ENCODE measurements at regions not wholly inside any gene's neighbourhood (a gene's known extent, or its start where the extent isn't known, plus 50 kb on each side); places are given as distances from the start of the nearest gene placed in this dataset.
A peak's percentile ranks its signal among the peaks of the same experiment; 100 is the strongest.

DNA sequence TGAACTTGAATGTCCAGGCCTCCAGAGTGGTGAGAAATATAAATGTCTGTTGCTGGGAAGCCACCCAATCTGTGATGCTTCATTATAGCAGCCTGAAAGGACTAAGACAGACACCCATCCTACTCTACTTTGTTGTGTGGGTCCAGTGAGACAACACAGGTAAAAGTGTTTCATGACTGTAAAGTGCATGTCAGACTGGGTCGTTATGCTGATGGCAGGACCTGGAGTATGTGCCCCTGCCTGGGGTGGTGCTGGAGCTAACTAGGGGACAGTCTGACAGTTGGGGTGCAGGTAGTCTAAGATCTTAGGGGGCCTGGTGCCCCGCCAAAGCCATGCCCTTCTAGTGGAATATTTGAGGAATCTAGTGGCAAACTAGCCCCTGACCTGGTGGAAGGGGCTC, 165.6 kb downstream of the TRIM29 start:
- no peak overlapping the region for H3K4me3 ChIP-seq (ENCODE audit: low read length in 2 of 2)
- no peaks in the 10 kb centered on the region for H3K27me3 ChIP-seq (ENCODE audit: insufficient read depth, low read length)
- DNase-seq, result no peak
- intact Hi-C loops (cut with micrococcal nuclease), result no loop called here
- peaks cover 0 to 4% (median 1%) of the 10 kb centered on the region in 8 donors for H3K9me3 Mint-ChIP-seq
- H3K9me3 ChIP-seq (ENCODE audit: control insufficient read depth in 1 of 2, low read length in 2 of 2), result no peaks in the 10 kb centered on the region
- no peak overlapping the region for H3K27ac ChIP-seq (ENCODE audit: low read depth, low read length)
- no peaks in the 10 kb centered on the region for H3K36me3 Mint-ChIP-seq
- no peaks in the 10 kb centered on the region for H3K36me3 ChIP-seq (ENCODE audit: insufficient read depth, low read length)
- ChIA-PET CTCF (ENCODE audit: partially characterized antibody) (no interaction called here), POLR2A (ENCODE audit: partially characterized antibody) (no interaction called here)
- no peak overlapping the region for H3K27ac Mint-ChIP-seq
- H3K4me1 Mint-ChIP-seq, result no peaks in the 10 kb centered on the region
- H3K27me3 Mint-ChIP-seq, result peaks cover 2 to 10% of the 10 kb centered on the region in 2 donors
- H3K4me3 Mint-ChIP-seq, result no peak overlapping the region
- no peaks in the 10 kb centered on the region for H3K4me1 ChIP-seq (ENCODE audit: insufficient read depth, low read length)

GRCh38 chr11:119970555-119971304, 167.2 kb downstream of the TRIM29 start:
- H3K4me3 ChIP-seq (ENCODE audit: low read length in 2 of 2), result no peak overlapping the region
- no peak overlapping the region for H3K27ac Mint-ChIP-seq
- H3K4me1 Mint-ChIP-seq, result no peaks in the 10 kb centered on the region
- no peaks in the 10 kb centered on the region for H3K27me3 ChIP-seq (ENCODE audit: insufficient read depth, low read length)
- no peaks in the 10 kb centered on the region for H3K36me3 ChIP-seq (ENCODE audit: insufficient read depth, low read length)
- no peak for DNase-seq
- peaks cover 0 to 4% (median 1%) of the 10 kb centered on the region in 8 donors for H3K9me3 Mint-ChIP-seq
- intact Hi-C loops (cut with micrococcal nuclease), result no loop called here
- no peaks in the 10 kb centered on the region for H3K9me3 ChIP-seq (ENCODE audit: control insufficient read depth in 1 of 2, low read length in 2 of 2)
- H3K4me3 Mint-ChIP-seq, result no peak overlapping the region
- H3K27ac ChIP-seq (ENCODE audit: low read depth, low read length), result no peak overlapping the region
- H3K36me3 Mint-ChIP-seq, result no peaks in the 10 kb centered on the region
- peaks cover 2 to 5% of the 10 kb centered on the region in 2 donors for H3K27me3 Mint-ChIP-seq
- POLR2A ChIA-PET (ENCODE audit: partially characterized antibody), result no interaction called here
- CTCF ChIA-PET (ENCODE audit: partially characterized antibody), result no interaction called here
- H3K4me1 ChIP-seq (ENCODE audit: insufficient read depth, low read length), result no peaks in the 10 kb centered on the region

DNA sequence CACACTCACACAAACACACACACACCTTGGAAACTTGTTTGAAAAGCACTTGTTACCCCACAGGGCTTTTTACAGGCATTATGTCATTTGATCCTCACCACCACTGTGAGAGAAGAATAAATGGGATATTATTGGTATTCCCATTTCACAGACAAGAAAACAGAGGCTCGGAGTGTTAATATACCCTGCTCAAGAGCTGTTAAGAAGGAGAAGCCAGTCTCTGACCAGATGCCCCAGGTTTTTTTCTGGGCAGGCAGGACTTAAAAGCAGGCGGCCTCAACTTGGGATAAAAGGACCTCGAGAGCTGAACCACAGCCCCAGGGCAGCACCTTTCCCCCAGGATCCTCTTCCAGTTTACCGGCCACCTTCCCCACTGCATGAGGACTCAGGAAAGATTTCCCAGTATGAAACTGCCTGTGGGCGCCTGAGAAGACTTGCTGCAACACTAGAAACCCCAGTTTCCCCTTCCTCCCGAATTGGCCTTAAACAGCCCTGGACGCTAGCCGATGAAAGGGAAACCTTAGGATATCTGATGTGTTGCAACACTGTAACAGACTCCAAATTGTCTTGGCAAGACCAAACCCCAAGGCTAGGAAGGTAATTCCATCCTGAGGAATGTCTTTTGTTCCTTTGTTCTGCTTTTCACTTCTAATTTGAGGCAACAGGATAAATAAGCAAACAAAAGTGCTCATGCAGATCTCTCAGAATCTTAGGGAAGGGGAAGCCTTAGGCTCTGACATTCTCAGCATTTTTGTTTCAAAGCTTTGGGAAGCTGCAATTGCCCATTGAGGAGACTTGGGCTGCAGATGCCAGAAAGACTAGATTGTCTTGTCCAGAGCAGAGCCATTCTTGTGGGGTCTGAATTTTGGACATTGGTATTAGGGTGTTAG, 173.5 kb downstream of the TRIM29 start:
- Histone ChIP-seq H3K4me1 (ENCODE audit: insufficient read depth, low read length) (no peaks in the 10 kb centered on the region), H3K36me3 (ENCODE audit: insufficient read depth, low read length) (no peaks in the 10 kb centered on the region), H3K9me3 (ENCODE audit: control insufficient read depth in 1 of 2, low read length in 2 of 2) (no peaks in the 10 kb centered on the region), H3K4me3 (ENCODE audit: low read length in 2 of 2) (no peak overlapping the region), H3K27ac (ENCODE audit: low read depth, low read length) (no peak overlapping the region), H3K27me3 (ENCODE audit: insufficient read depth, low read length) (no peaks in the 10 kb centered on the region)
- Mint-ChIP-seq H3K4me1 (no peaks in the 10 kb centered on the region), H3K27ac (no peak overlapping the region), H3K9me3 (no peaks in the 10 kb centered on the region), H3K4me3 (no peak overlapping the region), H3K36me3 (no peaks in the 10 kb centered on the region), H3K27me3 (peaks cover 4 to 8% of the 10 kb centered on the region in 2 donors)
- no peak for DNase-seq
- intact Hi-C loops (cut with micrococcal nuclease), result no loop called here
- CTCF ChIA-PET (ENCODE audit: partially characterized antibody), result no interaction called here
- POLR2A ChIA-PET (ENCODE audit: partially characterized antibody), result no interaction called here

- Histone ChIP-seq H3K4me3 (ENCODE audit: low read length in 2 of 2) (no peak overlapping the region), H3K27me3 (ENCODE audit: insufficient read depth, low read length) (no peaks in the 10 kb centered on the region), H3K27ac (ENCODE audit: low read depth, low read length) (no peak overlapping the region), H3K4me1 (ENCODE audit: insufficient read depth, low read length) (no peaks in the 10 kb centered on the region), H3K9me3 (ENCODE audit: control insufficient read depth in 1 of 2, low read length in 2 of 2) (no peaks in the 10 kb centered on the region), H3K36me3 (ENCODE audit: insufficient read depth, low read length) (no peaks in the 10 kb centered on the region)
- no peak for DNase-seq
- POLR2A ChIA-PET (ENCODE audit: partially characterized antibody), result no interaction called here
- H3K36me3 Mint-ChIP-seq, result no peaks in the 10 kb centered on the region
- H3K4me1 Mint-ChIP-seq, result no peaks in the 10 kb centered on the region
- H3K27ac Mint-ChIP-seq, result no peak overlapping the region
- H3K9me3 Mint-ChIP-seq, result no peaks in the 10 kb centered on the region
- no peak overlapping the region for H3K4me3 Mint-ChIP-seq
- CTCF ChIA-PET (ENCODE audit: partially characterized antibody), result no interaction called here
- H3K27me3 Mint-ChIP-seq, result peaks cover 6 to 13% of the 10 kb centered on the region in 2 donors
- intact Hi-C loops (cut with micrococcal nuclease), result no loop called here
These were observed 180.0 kb downstream of the TRIM29 start for GRCh38 chr11:119957951-119958350.

- Histone ChIP-seq H3K27ac (ENCODE audit: low read depth, low read length) (no peak overlapping the region), H3K36me3 (ENCODE audit: insufficient read depth, low read length) (no peaks in the 10 kb centered on the region), H3K4me3 (ENCODE audit: low read length in 2 of 2) (no peak overlapping the region), H3K27me3 (ENCODE audit: insufficient read depth, low read length) (no peaks in the 10 kb centered on the region), H3K4me1 (ENCODE audit: insufficient read depth, low read length) (no peaks in the 10 kb centered on the region), H3K9me3 (ENCODE audit: control insufficient read depth in 1 of 2, low read length in 2 of 2) (no peaks in the 10 kb centered on the region)
- Mint-ChIP-seq H3K4me1 (no peaks in the 10 kb centered on the region), H3K27me3 (peaks cover 15% of the 10 kb centered on the region in 2 donors), H3K4me3 (no peak overlapping the region), H3K36me3 (no peaks in the 10 kb centered on the region), H3K27ac (no peak overlapping the region), H3K9me3 (no peaks in the 10 kb centered on the region)
- intact Hi-C loops (cut with micrococcal nuclease), result no loop called here
- no peak for DNase-seq
- CTCF ChIA-PET (ENCODE audit: partially characterized antibody), result no interaction called here
- POLR2A ChIA-PET (ENCODE audit: partially characterized antibody), result no interaction called here
These were observed 185.5 kb downstream of the TRIM29 start for GRCh38 chr11:119952441-119952840.

GRCh38 chr11:119943298-119943655, 194.6 kb downstream of the TRIM29 start:
- peaks cover 0 to 2% (median 0%) of the 10 kb centered on the region in 8 donors for H3K9me3 Mint-ChIP-seq
- intact Hi-C loops (cut with micrococcal nuclease), result no loop called here
- H3K27ac Mint-ChIP-seq, result no peak overlapping the region
- Histone ChIP-seq H3K4me1 (ENCODE audit: insufficient read depth, low read length) (no peaks in the 10 kb centered on the region), H3K4me3 (ENCODE audit: low read length in 2 of 2) (no peak overlapping the region), H3K9me3 (ENCODE audit: control insufficient read depth in 1 of 2, low read length in 2 of 2) (no peaks in the 10 kb centered on the region), H3K27ac (ENCODE audit: low read depth, low read length) (no peak overlapping the region), H3K27me3 (ENCODE audit: insufficient read depth, low read length) (no peaks in the 10 kb centered on the region), H3K36me3 (ENCODE audit: insufficient read depth, low read length) (no peaks in the 10 kb centered on the region)
- H3K27me3 Mint-ChIP-seq, result peaks cover 6 to 39% of the 10 kb centered on the region in 2 donors
- no peak for DNase-seq
- ChIA-PET POLR2A (ENCODE audit: partially characterized antibody) (no interaction called here), CTCF (ENCODE audit: partially characterized antibody) (no interaction called here)
- no peaks in the 10 kb centered on the region for H3K36me3 Mint-ChIP-seq
- peak overlapping the region in 1 of 8 donors; percentile 5 for H3K4me3 Mint-ChIP-seq
- H3K4me1 Mint-ChIP-seq, result no peaks in the 10 kb centered on the region

DNA sequence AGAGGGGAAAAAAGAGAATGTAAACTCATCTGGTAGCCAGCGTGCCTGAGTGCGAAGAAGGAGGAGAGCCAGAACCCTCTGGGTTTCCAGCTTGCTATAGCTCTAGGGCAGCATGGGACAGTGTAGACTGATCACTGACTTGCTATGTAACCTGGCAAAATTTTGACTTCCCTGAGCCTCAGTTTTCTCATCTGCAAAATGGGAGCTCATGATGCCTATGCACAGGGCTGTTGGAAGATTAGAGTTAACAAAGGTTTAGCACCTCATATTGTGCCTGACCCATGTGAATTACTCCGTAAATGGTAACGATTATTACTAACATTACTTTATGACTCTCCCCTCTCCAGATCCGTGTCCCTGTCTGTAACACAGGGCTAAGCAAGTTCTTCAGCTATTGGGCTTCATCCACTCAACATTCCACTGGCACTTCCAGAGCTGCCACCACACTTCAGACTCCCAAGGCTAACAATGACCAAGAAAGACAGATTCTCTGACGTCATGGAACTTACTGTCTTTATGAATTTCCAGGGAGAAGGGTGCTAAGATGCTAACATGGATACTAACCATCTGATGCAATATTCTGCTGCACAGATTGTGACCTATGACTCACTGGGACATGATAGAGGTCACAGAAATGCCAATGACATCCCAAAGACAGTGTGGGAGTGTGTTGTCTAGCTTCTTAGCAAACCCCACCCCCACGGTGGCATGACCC, 195.2 kb downstream of the TRIM29 start:
- no peaks in the 10 kb centered on the region for H3K36me3 ChIP-seq (ENCODE audit: insufficient read depth, low read length)
- intact Hi-C loops (cut with micrococcal nuclease), result no loop called here
- H3K27ac ChIP-seq (ENCODE audit: low read depth, low read length), result no peak overlapping the region
- no peak overlapping the region for H3K4me3 ChIP-seq (ENCODE audit: low read length in 2 of 2)
- Mint-ChIP-seq H3K27ac (no peak overlapping the region), H3K27me3 (peaks cover 7 to 39% of the 10 kb centered on the region in 2 donors), H3K9me3 (peaks cover 0 to 2% (median 0%) of the 10 kb centered on the region in 8 donors), H3K4me1 (no peaks in the 10 kb centered on the region), H3K4me3 (peak overlapping the region in 1 of 8 donors; percentile 5), H3K36me3 (no peaks in the 10 kb centered on the region)
- H3K27me3 ChIP-seq (ENCODE audit: insufficient read depth, low read length), result no peaks in the 10 kb centered on the region
- ChIA-PET POLR2A (ENCODE audit: partially characterized antibody) (no interaction called here), CTCF (ENCODE audit: partially characterized antibody) (no interaction called here)
- H3K9me3 ChIP-seq (ENCODE audit: control insufficient read depth in 1 of 2, low read length in 2 of 2), result no peaks in the 10 kb centered on the region
- no peak for DNase-seq
- no peaks in the 10 kb centered on the region for H3K4me1 ChIP-seq (ENCODE audit: insufficient read depth, low read length)
